ENCODE measurements at regions not wholly inside any gene's neighbourhood (a gene's known extent, or its start where the extent isn't known, plus 50 kb on each side); places are given as distances from the start of the nearest gene placed in this dataset.

GRCh38 chr2:146730882-146731281 is 1113.9 kb upstream of the ACVR2A start:
- no peaks in the 10 kb centered on the region for H3K36me3 ChIP-seq
- no peaks in the 10 kb centered on the region for H3K27me3 ChIP-seq (ENCODE audit: insufficient read depth, low read depth, severe bottlenecking)
- no peaks in the 10 kb centered on the region for H3K9me3 ChIP-seq (ENCODE audit: severe bottlenecking)
- no peak for TF ChIP-seq CTCF (IDR thresholded peaks at IDR 0.05; ENCODE audit: low read depth, low read length)
- no peak overlapping the region for H3K27ac ChIP-seq
- DNase-seq = no peak
- no peak overlapping the region for H3K4me3 ChIP-seq (ENCODE audit: low read depth, low read length)

GRCh38 chr2:146721486-146721885 is 1123.3 kb upstream of the ACVR2A start:
- Histone ChIP-seq H3K27ac (no peak overlapping the region), H3K27me3 (ENCODE audit: insufficient read depth, low read depth, severe bottlenecking) (no peaks in the 10 kb centered on the region), H3K36me3 (no peaks in the 10 kb centered on the region), H3K9me3 (ENCODE audit: severe bottlenecking) (peaks cover 7% of the 10 kb centered on the region), H3K4me3 (ENCODE audit: low read depth, low read length) (no peak overlapping the region)
- no peak for TF ChIP-seq CTCF (IDR thresholded peaks at IDR 0.05; ENCODE audit: low read depth, low read length)
- no peak for DNase-seq

GRCh38 chr2:146720170-146720569 is 1124.7 kb upstream of the ACVR2A start:
- no peaks in the 10 kb centered on the region for H3K36me3 ChIP-seq
- TF ChIP-seq CTCF (IDR thresholded peaks at IDR 0.05; ENCODE audit: low read depth, low read length) = no peak
- H3K27me3 ChIP-seq (ENCODE audit: insufficient read depth, low read depth, severe bottlenecking) = no peaks in the 10 kb centered on the region
- no peak for DNase-seq
- H3K27ac ChIP-seq = no peak overlapping the region
- no peak overlapping the region for H3K4me3 ChIP-seq (ENCODE audit: low read depth, low read length)
- peaks cover 7% of the 10 kb centered on the region for H3K9me3 ChIP-seq (ENCODE audit: severe bottlenecking)

- no peaks in the 10 kb centered on the region for H3K27me3 ChIP-seq (ENCODE audit: insufficient read depth, low read depth, severe bottlenecking)
- H3K27ac ChIP-seq = no peak overlapping the region
- peaks cover 7% of the 10 kb centered on the region for H3K9me3 ChIP-seq (ENCODE audit: severe bottlenecking)
- no peaks in the 10 kb centered on the region for H3K36me3 ChIP-seq
- no peak for DNase-seq
- TF ChIP-seq CTCF (IDR thresholded peaks at IDR 0.05; ENCODE audit: low read depth, low read length) = no peak
- no peak overlapping the region for H3K4me3 ChIP-seq (ENCODE audit: low read depth, low read length)
Measured at GRCh38 chr2:146716591-146716990, 1128.2 kb upstream of the ACVR2A start.

- Histone ChIP-seq H3K36me3 (no peaks in the 10 kb centered on the region), H3K4me3 (ENCODE audit: low read depth, low read length) (no peak overlapping the region), H3K27me3 (ENCODE audit: insufficient read depth, low read depth, severe bottlenecking) (no peaks in the 10 kb centered on the region), H3K27ac (no peak overlapping the region), H3K9me3 (ENCODE audit: severe bottlenecking) (no peaks in the 10 kb centered on the region)
- no peak for DNase-seq
- TF ChIP-seq CTCF (IDR thresholded peaks at IDR 0.05; ENCODE audit: low read depth, low read length) = no peak
Measured at GRCh38 chr2:146709004-146709403, 1135.8 kb upstream of the ACVR2A start.

- H3K36me3 ChIP-seq = no peaks in the 10 kb centered on the region
- H3K27ac ChIP-seq = no peak overlapping the region
- DNase-seq = peak; percentile 30
- TF ChIP-seq CTCF (IDR thresholded peaks at IDR 0.05; ENCODE audit: low read depth, low read length) = no peak
- H3K27me3 ChIP-seq (ENCODE audit: insufficient read depth, low read depth, severe bottlenecking) = no peaks in the 10 kb centered on the region
- H3K4me3 ChIP-seq (ENCODE audit: low read depth, low read length) = no peak overlapping the region
- peaks cover 10% of the 10 kb centered on the region for H3K9me3 ChIP-seq (ENCODE audit: severe bottlenecking)
Measured at GRCh38 chr2:146701183-146701582, 1143.6 kb upstream of the ACVR2A start.

Data from WERI-Rb-1 (cell line).